ENCODE measurements at regions not wholly inside any gene's neighbourhood (a gene's known extent, or its start where the extent isn't known, plus 50 kb on each side); places are given as distances from the start of the nearest gene placed in this dataset.

DNA sequence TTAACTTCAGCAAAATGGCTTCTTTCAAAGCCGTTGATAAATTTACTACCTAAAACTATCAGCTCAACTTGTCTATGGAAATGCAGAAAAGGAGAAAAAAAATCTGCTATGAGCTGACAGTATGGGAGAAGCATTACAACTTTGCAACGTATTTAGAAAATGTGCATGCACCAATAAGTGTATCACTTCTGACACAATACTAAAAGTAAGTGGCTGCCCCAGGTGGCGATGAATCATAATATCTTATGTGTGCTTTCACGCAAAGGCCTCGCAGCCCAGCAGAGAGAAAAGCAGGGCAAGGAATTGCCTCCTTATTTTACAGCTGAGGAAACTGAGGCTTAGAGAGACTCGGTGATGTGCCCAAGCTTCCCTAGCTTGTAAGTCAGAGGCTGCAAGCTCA is 101.8 kb downstream of the SALL1 start:
- no peak for TF ChIP-seq CTCF (IDR thresholded peaks at IDR 0.05)
- TF ChIP-seq POLR2A (IDR thresholded peaks at IDR 0.05), result no peak
- TF ChIP-seq POLR2AphosphoS5 (IDR thresholded peaks at IDR 0.05; ENCODE audit: insufficient read depth in 1 of 2, low read depth in 1 of 2), result no peak
- intact Hi-C loops (cut with DNase I), result no loop called here
- H3K27ac ChIP-seq, result no peak overlapping the region

DNA sequence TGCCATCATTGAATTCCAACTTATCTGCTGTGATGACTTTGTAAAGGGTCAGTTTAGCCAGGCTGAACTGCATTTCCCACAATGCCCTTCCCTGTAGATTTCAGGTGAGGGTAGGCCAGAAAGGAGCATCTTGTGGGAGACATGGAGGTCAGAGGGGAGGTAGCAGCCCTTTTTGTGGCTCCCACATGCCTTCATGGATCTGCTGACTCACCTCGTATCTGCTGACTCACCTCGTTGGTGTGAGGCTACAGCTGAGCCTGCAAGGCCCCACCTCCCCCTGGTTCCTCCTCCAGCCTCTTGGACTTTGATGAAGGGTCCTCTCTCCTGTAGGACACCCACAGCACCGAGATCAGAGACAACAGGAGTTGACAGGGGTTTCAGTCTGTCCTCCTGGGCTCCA is 102.5 kb downstream of the SALL1 start:
- no peak for DNase-seq (ENCODE audit: extremely low spot score in 2 of 2)
- Histone ChIP-seq H3K36me3 (no peaks in the 10 kb centered on the region), H3K27ac (no peak overlapping the region), H3K9me3 (no peaks in the 10 kb centered on the region), H3K4me3 (no peak overlapping the region), H3K27me3 (no peaks in the 10 kb centered on the region), H3K4me1 (no peaks in the 10 kb centered on the region)
- TF ChIP-seq CTCF (IDR thresholded peaks at IDR 0.05) (no peak), POLR2AphosphoS5 (IDR thresholded peaks at IDR 0.05; ENCODE audit: insufficient read depth in 1 of 2, low read depth in 1 of 2) (no peak), POLR2A (IDR thresholded peaks at IDR 0.05) (no peak)
- intact Hi-C loops (cut with DNase I), result no loop called here

More for the DNA sequence above, 101.8 kb downstream of the SALL1 start:
- DNase-seq (ENCODE audit: extremely low spot score in 2 of 2), result no peak
- no peaks in the 10 kb centered on the region for H3K36me3 ChIP-seq
- H3K27me3 ChIP-seq, result no peaks in the 10 kb centered on the region
- no peaks in the 10 kb centered on the region for H3K9me3 ChIP-seq
- H3K4me3 ChIP-seq, result no peak overlapping the region
- no peaks in the 10 kb centered on the region for H3K4me1 ChIP-seq

DNA sequence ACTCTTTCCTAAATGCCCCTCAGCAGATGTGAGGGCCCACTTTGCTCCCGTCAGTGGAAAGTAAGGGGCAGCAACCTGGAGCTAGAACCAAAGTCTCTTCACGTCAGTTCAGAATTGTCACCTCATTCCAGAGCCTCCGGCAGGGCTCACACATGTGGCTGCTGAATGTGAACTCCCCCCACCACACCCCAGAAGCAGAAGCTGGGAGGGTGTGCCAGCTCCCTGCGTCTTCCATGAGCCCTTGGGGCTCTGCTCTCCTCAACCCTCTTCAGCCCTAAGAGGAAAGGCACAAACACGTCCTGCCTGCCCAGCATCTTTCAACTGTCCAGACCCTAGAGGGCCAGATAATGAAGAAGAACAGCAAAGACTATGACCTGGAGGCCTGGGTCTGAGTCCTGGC is 105.3 kb downstream of the SALL1 start:
- H3K27me3 ChIP-seq, result no peaks in the 10 kb centered on the region
- DNase-seq (ENCODE audit: extremely low spot score in 2 of 2), result no peak
- no peaks in the 10 kb centered on the region for H3K4me1 ChIP-seq
- H3K27ac ChIP-seq, result no peak overlapping the region
- TF ChIP-seq POLR2AphosphoS5 (IDR thresholded peaks at IDR 0.05; ENCODE audit: insufficient read depth in 1 of 2, low read depth in 1 of 2), result no peak
- no peak for TF ChIP-seq CTCF (IDR thresholded peaks at IDR 0.05)
- TF ChIP-seq POLR2A (IDR thresholded peaks at IDR 0.05), result no peak
- H3K36me3 ChIP-seq, result no peaks in the 10 kb centered on the region
- H3K9me3 ChIP-seq, result no peaks in the 10 kb centered on the region
- intact Hi-C loops (cut with DNase I), result no loop called here
- H3K4me3 ChIP-seq, result no peak overlapping the region

- H3K4me3 ChIP-seq, result no peak overlapping the region
- TF ChIP-seq CTCF (IDR thresholded peaks at IDR 0.05) (no peak), POLR2A (IDR thresholded peaks at IDR 0.05) (no peak), POLR2AphosphoS5 (IDR thresholded peaks at IDR 0.05; ENCODE audit: insufficient read depth in 1 of 2, low read depth in 1 of 2) (no peak)
- DNase-seq (ENCODE audit: extremely low spot score in 2 of 2), result no peak
- no peaks in the 10 kb centered on the region for H3K36me3 ChIP-seq
- no peaks in the 10 kb centered on the region for H3K4me1 ChIP-seq
- no peaks in the 10 kb centered on the region for H3K27me3 ChIP-seq
- intact Hi-C loops (cut with DNase I), result no loop called here
- H3K27ac ChIP-seq, result no peak overlapping the region
- H3K9me3 ChIP-seq, result no peaks in the 10 kb centered on the region
These were observed 105.9 kb downstream of the SALL1 start for GRCh38 chr16:51045186-51045585.

- Histone ChIP-seq H3K9me3 (no peaks in the 10 kb centered on the region), H3K27me3 (no peaks in the 10 kb centered on the region), H3K4me1 (no peaks in the 10 kb centered on the region), H3K27ac (no peak overlapping the region), H3K36me3 (no peaks in the 10 kb centered on the region), H3K4me3 (no peak overlapping the region)
- TF ChIP-seq CTCF (IDR thresholded peaks at IDR 0.05) (no peak), POLR2A (IDR thresholded peaks at IDR 0.05) (no peak), POLR2AphosphoS5 (IDR thresholded peaks at IDR 0.05; ENCODE audit: insufficient read depth in 1 of 2, low read depth in 1 of 2) (no peak)
- no peak for DNase-seq (ENCODE audit: extremely low spot score in 2 of 2)
- intact Hi-C loops (cut with DNase I), result no loop called here
These were observed 109.5 kb downstream of the SALL1 start for GRCh38 chr16:51041546-51041945.
